ENCODE measurements at regions not wholly inside any gene's neighbourhood (a gene's known extent, or its start where the extent isn't known, plus 50 kb on each side); places are given as distances from the start of the nearest gene placed in this dataset.

DNA sequence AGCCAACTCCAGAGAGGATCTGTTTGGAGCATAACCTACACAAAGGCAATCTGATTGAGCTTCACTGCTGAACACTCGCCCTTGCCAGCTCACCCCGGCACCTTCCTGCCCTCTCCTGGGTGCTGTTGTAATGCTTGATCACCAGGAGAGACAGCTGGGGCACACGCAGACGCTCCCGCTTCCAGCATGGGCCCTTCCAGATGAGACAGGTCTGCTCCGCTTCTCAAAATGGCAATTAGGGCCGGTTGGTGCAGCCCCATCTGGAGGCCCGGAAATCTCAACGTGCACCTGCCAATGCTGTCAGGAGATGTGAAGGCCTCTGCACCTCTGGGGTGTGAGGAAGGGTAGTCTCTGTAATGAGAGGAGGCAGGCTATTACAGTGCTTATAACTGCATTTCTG lies 206.1 kb downstream of the ABCC12 start:
- TF ChIP-seq, protein P1, sequence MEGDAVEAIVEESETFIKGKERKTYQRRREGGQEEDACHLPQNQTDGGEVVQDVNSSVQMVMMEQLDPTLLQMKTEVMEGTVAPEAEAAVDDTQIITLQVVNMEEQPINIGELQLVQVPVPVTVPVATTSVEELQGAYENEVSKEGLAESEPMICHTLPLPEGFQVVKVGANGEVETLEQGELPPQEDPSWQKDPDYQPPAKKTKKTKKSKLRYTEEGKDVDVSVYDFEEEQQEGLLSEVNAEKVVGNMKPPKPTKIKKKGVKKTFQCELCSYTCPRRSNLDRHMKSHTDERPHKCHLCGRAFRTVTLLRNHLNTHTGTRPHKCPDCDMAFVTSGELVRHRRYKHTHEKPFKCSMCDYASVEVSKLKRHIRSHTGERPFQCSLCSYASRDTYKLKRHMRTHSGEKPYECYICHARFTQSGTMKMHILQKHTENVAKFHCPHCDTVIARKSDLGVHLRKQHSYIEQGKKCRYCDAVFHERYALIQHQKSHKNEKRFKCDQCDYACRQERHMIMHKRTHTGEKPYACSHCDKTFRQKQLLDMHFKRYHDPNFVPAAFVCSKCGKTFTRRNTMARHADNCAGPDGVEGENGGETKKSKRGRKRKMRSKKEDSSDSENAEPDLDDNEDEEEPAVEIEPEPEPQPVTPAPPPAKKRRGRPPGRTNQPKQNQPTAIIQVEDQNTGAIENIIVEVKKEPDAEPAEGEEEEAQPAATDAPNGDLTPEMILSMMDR (IDR thresholded peaks at IDR 0.05) = no peak
- no peak for TF ChIP-seq POLR2A (IDR thresholded peaks at IDR 0.05)
